ENCODE measurements at regions not wholly inside any gene's neighbourhood (a gene's known extent, or its start where the extent isn't known, plus 50 kb on each side); places are given as distances from the start of the nearest gene placed in this dataset.

DNA sequence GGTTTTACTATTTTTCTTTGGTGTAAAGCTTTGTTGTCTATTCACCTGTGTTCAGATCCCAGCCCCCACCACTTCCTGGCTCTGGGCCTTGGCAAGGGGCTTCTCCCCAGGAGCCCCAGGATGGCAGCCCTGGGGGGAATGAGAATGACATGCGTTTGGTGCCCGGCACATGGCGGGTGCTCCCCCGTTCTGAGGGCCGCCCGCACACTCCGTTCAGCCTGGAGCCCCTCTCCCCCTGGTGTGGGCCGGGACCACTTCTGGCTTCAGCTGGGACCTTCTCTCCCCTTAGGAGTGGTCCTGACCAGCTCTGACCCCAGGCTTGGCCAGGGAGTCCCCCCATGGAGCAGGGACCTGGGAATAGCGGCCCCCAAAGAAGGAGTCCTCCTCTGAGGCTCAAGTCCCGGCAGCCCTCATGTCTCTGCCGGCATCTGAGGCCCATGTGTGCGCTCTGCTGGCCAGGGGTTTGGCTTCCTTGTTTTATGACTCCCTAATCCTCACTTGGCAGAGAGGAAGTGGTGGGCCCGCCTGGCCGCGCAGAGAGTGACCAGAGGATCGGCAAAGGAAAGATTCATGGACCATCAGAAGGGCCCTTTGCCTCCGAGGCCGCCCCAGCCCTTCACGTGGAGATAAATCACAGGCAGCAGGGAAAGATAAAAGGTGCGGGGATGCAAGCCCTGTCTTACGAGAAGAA is 57.0 kb upstream of the LMX1B start:
- DNase-seq = no peak

DNA sequence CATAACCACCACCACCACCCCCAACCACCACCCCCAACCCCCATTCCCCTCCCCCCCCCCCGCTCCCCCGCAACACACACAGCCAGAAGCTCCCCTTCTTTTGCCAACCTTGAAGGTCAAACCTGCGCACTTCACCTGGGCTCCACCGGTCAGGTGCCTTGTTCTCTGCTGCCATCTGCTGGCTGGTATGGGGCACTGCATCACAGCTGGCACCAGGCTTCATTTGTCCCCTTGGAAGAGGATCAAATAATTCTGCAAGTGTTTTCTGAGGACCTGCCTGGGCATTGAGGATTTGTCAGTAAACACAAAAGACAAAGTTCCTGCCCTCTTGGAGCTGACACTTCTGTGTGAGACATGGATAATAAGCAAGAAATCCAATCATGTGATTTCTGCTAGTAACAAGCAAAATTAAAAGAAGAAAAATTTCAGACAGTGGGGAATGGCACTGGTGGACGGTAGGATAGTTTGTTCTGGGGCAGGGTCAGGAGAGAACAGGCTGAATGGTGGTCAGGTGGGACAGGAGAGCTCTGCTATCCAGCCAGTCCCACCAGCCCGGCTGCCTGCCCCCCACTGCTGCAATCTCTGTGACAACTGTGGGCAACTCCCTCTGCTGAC is 55.6 kb upstream of the LMX1B start:
- peak; percentile 78 to 81 for DNase-seq

DNA sequence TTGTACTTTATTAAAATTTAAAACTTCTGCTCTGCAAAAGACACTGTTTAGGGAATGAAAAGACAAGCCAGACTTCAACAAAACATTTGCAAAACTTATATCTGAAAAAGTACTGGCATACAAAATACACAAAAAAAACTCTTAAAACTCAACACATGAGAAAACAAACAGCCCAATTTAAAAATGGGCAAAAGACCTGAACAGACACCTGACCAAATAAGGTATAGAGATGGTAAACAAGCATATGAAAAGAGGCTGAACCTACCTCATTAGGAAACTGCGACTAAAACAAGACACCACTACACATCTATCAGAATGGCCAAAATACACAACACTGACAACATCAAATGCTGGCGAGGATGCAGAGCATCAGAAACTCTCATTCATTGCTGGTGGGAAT is 54.4 kb upstream of the LMX1B start:
- DNase-seq = no peak

DNA sequence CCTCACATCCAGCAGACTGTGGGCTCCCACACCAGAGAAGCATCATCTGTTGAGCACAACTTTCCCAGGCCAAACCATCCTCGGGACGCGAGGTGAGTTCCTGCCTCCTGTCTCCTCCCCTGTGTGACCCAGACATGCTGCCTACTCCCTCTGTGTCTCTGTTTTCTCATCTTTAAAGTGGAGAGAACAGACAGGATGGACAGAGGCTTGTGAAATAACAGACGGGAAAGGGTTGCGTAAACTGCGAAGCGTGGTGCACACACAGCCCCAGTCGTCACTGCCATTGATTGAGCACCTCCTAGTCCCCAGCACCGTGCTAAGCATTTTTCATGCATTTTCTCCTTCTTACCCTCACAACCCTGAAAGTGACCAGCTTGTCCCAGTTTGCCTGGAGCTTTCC is 52.1 kb upstream of the LMX1B start:
- DNase-seq = no peak

DNA sequence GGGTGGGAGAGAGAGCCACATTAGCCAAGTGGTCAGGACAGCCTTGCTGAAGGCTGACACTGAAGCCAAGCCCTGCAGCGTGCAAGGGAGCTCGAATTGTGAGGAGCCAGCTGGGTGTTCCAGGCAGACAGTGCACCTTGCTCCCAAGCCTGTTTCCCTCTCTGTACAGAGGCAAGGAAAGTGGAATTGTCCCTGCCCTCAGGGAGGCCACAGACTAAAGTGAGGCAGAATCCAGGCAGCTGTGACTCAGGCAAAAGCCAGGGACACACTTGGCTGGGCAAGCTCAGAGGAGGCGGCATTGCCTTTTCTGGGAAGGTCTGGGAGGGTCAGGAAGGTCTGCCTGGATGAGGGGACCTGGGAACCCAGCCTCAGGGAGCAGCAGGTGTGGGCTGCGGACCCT is 50.2 kb upstream of the LMX1B start:
- no peak for DNase-seq

Measured in activated T-cell treated with anti-CD3 and anti-CD28 coated beads, Interleukin-2, amount 50 U/mL, for 48 hours (primary cell).